ENCODE measurements at regions not wholly inside any gene's neighbourhood (a gene's known extent, or its start where the extent isn't known, plus 50 kb on each side); places are given as distances from the start of the nearest gene placed in this dataset.

DNA sequence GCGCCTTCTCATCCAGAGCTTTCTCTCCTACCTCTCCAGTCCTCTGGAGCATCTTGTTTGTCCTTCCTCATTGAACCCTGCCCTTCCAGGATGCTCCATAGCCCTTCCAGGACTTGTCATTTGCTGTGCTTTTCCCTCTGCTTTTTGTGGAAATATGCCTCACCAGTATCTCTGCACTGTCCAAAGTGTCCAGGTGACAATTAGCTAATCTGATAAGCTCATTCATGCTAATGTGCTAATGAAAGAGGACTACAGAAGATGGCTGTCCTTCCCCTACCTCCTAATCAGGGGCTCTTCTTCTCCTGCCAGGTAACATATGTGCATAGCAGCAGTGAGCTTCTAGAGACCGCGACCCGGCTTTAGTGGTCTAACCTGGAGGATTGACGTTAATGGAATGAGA lies 58.4 kb upstream of the OTX2 start:
- no peaks in the 10 kb centered on the region for H3K36me3 Mint-ChIP-seq (ENCODE audit: unreplicated experiment)
- peaks cover 6% of the 10 kb centered on the region for H3K9me3 Mint-ChIP-seq (ENCODE audit: unreplicated experiment)
- TF ChIP-seq, protein P1, sequence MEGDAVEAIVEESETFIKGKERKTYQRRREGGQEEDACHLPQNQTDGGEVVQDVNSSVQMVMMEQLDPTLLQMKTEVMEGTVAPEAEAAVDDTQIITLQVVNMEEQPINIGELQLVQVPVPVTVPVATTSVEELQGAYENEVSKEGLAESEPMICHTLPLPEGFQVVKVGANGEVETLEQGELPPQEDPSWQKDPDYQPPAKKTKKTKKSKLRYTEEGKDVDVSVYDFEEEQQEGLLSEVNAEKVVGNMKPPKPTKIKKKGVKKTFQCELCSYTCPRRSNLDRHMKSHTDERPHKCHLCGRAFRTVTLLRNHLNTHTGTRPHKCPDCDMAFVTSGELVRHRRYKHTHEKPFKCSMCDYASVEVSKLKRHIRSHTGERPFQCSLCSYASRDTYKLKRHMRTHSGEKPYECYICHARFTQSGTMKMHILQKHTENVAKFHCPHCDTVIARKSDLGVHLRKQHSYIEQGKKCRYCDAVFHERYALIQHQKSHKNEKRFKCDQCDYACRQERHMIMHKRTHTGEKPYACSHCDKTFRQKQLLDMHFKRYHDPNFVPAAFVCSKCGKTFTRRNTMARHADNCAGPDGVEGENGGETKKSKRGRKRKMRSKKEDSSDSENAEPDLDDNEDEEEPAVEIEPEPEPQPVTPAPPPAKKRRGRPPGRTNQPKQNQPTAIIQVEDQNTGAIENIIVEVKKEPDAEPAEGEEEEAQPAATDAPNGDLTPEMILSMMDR (IDR thresholded peaks at IDR 0.05), result no peak
- no peak overlapping the region for H3K4me3 Mint-ChIP-seq (ENCODE audit: unreplicated experiment)
- no peaks in the 10 kb centered on the region for H3K4me1 Mint-ChIP-seq (ENCODE audit: unreplicated experiment)
- no peak overlapping the region for H3K27ac Mint-ChIP-seq (ENCODE audit: unreplicated experiment)
- DNase-seq (ENCODE audit: extremely low spot score, unreplicated experiment), result no peak
- no peaks in the 10 kb centered on the region for H3K27me3 Mint-ChIP-seq (ENCODE audit: unreplicated experiment)

DNA sequence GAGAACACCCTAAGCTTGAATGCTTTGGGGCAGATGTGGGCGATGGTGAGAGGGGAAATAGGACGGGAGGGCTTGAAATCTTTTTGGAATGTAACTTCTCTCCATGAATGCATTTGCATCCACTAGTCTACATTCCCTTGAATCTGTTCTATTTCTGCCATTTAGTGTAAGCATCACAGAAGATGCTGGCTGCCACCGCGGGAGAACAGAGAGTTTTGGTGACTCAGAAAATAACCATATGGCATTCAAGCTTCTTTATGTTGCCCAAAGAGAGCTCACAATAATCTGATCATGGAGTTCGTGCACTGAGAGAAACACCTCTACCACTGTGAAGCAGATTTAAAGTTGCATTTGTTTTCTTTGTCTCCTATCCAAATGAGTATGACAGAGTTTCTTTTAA lies 52.6 kb upstream of the OTX2 start:
- no peak for DNase-seq (ENCODE audit: extremely low spot score, unreplicated experiment)
- H3K36me3 Mint-ChIP-seq (ENCODE audit: unreplicated experiment), result no peaks in the 10 kb centered on the region
- no peaks in the 10 kb centered on the region for H3K9me3 Mint-ChIP-seq (ENCODE audit: unreplicated experiment)
- no peak overlapping the region for H3K27ac Mint-ChIP-seq (ENCODE audit: unreplicated experiment)
- H3K27me3 Mint-ChIP-seq (ENCODE audit: unreplicated experiment), result no peaks in the 10 kb centered on the region
- H3K4me3 Mint-ChIP-seq (ENCODE audit: unreplicated experiment), result no peak overlapping the region
- TF ChIP-seq, protein P1 (IDR thresholded peaks at IDR 0.05), result no peak
- H3K4me1 Mint-ChIP-seq (ENCODE audit: unreplicated experiment), result no peaks in the 10 kb centered on the region

DNA sequence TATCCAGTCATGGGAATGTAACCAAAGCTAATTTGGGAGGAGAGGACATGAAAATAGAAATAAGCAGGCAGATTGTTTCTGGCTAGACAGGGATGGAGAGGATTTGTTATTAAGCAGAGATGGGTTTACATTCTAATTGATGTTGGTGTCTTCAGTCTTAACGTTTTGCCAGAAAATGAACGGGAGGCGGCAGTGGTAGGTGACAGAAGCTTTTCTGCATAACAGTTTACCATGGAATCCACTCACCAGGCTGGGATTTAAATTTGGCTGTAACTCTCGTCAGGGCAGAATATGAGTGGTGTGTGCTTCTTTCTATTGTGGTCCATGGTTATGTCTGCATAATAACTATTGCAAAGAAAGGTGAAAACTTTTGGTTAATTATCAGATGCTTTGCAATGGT lies 50.2 kb upstream of the OTX2 start:
- peaks cover 11% of the 10 kb centered on the region for H3K27me3 Mint-ChIP-seq (ENCODE audit: unreplicated experiment)

More for the DNA sequence above, 50.2 kb upstream of the OTX2 start:
- Mint-ChIP-seq H3K4me1 (ENCODE audit: unreplicated experiment) (no peaks in the 10 kb centered on the region), H3K27ac (ENCODE audit: unreplicated experiment) (no peak overlapping the region), H3K36me3 (ENCODE audit: unreplicated experiment) (no peaks in the 10 kb centered on the region), H3K9me3 (ENCODE audit: unreplicated experiment) (no peaks in the 10 kb centered on the region), H3K4me3 (ENCODE audit: unreplicated experiment) (no peak overlapping the region)
- DNase-seq (ENCODE audit: extremely low spot score, unreplicated experiment), result no peak
- TF ChIP-seq, protein P1 (IDR thresholded peaks at IDR 0.05), result no peak

Data from osteocyte (in vitro differentiated cells).